ENCODE measurements at regions not wholly inside any gene's neighbourhood (a gene's known extent, or its start where the extent isn't known, plus 50 kb on each side); places are given as distances from the start of the nearest gene placed in this dataset.

DNA sequence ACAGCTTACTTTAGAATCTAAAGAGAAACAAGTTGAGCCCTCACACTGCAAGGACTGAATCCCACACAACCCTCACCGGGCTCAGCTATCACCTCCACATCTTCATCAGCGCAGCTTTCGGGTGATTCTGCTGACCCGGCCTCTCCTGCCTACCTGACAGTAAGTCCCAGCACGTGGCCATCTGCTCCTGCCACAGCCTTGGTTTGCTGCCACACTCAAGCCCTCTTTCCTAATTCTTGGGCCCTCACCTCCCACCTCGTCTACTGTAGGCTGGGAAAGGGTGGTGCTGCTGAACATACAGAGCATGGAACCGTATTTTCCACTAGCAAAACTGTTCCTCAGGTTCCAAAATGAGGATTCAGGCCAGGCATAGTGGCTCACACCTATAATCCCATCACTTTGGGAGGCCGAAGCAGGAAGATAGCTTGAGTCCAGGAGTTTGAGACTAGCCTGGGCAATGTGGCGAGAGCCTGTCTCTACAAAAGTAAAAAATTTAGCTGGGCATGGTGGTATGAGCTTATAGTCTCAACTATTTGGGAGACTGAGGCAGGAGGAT, 55.3 kb upstream of the HAAO start:
- TF ChIP-seq, protein P1, sequence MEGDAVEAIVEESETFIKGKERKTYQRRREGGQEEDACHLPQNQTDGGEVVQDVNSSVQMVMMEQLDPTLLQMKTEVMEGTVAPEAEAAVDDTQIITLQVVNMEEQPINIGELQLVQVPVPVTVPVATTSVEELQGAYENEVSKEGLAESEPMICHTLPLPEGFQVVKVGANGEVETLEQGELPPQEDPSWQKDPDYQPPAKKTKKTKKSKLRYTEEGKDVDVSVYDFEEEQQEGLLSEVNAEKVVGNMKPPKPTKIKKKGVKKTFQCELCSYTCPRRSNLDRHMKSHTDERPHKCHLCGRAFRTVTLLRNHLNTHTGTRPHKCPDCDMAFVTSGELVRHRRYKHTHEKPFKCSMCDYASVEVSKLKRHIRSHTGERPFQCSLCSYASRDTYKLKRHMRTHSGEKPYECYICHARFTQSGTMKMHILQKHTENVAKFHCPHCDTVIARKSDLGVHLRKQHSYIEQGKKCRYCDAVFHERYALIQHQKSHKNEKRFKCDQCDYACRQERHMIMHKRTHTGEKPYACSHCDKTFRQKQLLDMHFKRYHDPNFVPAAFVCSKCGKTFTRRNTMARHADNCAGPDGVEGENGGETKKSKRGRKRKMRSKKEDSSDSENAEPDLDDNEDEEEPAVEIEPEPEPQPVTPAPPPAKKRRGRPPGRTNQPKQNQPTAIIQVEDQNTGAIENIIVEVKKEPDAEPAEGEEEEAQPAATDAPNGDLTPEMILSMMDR (IDR thresholded peaks at IDR 0.05; ENCODE audit: unreplicated experiment): no peak
- DNase-seq: no peak
- H3K4me1 Mint-ChIP-seq (ENCODE audit: low read depth, unreplicated experiment): no peaks in the 10 kb centered on the region
- H3K27ac Mint-ChIP-seq (ENCODE audit: unreplicated experiment): no peak overlapping the region
- intact Hi-C loops (cut with micrococcal nuclease; ENCODE audit: unreplicated experiment): no loop called here
- H3K27me3 Mint-ChIP-seq (ENCODE audit: unreplicated experiment): peaks cover 28% of the 10 kb centered on the region
- CTCF ChIA-PET: no interaction called here
- BruUV-seq (replicated peaks): no TSS peak
- no peak overlapping the region for H3K4me3 Mint-ChIP-seq (ENCODE audit: low read depth, unreplicated experiment)
- H3K9me3 Mint-ChIP-seq (ENCODE audit: low read depth, unreplicated experiment): no peaks in the 10 kb centered on the region
- H3K36me3 Mint-ChIP-seq (ENCODE audit: insufficient read depth, unreplicated experiment): no peaks in the 10 kb centered on the region

DNA sequence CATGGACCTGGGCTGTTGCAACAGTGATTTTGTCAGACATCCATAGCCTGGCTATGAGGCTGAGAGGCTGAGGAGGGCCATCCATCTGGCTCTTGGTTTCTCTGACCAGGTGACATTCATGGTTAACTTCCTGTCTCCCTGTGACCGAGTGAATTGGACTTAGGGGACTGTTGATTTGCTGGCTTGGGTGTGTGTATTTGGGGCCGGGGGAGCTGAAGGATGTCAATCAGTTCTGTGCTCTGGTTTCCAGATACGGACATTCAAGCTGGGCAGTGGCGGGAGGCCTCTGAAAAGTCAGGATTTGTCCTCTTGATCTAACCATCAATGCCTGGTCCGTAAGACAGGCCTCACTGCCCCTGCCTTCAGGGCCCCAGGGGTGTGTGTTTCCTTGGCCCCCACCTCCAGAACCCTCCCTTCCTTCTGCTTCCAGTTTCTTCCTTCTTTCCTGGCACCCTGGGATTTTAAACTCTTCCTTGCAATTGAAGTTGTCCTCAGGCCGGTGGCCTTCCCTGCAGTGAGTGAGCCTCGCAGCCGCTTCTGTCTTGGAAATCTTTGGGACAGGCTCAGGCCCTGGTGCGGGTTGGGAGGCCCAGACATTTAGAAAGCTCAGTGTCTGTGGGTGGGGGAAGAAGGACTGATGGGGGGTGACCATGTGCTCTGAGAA, 54.7 kb upstream of the HAAO start:
- intact Hi-C loops (cut with micrococcal nuclease; ENCODE audit: unreplicated experiment): no loop called here

DNA sequence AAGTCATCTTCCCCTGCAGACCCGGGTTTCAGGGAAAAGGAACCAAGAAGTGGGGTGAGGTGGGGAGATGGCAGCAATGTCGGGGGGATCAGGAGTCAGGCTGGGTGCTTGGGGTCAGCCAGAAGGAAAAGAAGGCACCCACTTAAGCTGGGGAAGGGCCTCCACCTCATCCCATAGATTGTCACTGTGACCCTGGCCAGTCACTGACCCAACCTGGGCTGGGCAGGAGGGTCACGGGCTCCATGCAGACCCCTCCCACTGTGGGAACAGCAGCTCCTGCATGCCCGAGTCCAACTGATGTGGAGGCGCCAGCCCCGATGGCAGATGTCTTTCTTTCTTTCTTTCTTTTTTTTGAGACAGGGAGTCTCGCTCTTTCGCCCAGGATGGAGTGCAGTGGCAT, 53.6 kb upstream of the HAAO start:
- CTCF ChIA-PET: no interaction called here

More for the DNA sequence above, 54.7 kb upstream of the HAAO start:
- H3K27ac Mint-ChIP-seq (ENCODE audit: unreplicated experiment): no peak overlapping the region
- CTCF ChIA-PET: no interaction called here
- no peaks in the 10 kb centered on the region for H3K36me3 Mint-ChIP-seq (ENCODE audit: insufficient read depth, unreplicated experiment)
- TF ChIP-seq, protein P1 (IDR thresholded peaks at IDR 0.05; ENCODE audit: unreplicated experiment): no peak
- no peak for DNase-seq
- H3K27me3 Mint-ChIP-seq (ENCODE audit: unreplicated experiment): peaks cover 28% of the 10 kb centered on the region
- no peak overlapping the region for H3K4me3 Mint-ChIP-seq (ENCODE audit: low read depth, unreplicated experiment)
- H3K4me1 Mint-ChIP-seq (ENCODE audit: low read depth, unreplicated experiment): no peaks in the 10 kb centered on the region
- H3K9me3 Mint-ChIP-seq (ENCODE audit: low read depth, unreplicated experiment): no peaks in the 10 kb centered on the region
- BruUV-seq (replicated peaks): no TSS peak

DNA sequence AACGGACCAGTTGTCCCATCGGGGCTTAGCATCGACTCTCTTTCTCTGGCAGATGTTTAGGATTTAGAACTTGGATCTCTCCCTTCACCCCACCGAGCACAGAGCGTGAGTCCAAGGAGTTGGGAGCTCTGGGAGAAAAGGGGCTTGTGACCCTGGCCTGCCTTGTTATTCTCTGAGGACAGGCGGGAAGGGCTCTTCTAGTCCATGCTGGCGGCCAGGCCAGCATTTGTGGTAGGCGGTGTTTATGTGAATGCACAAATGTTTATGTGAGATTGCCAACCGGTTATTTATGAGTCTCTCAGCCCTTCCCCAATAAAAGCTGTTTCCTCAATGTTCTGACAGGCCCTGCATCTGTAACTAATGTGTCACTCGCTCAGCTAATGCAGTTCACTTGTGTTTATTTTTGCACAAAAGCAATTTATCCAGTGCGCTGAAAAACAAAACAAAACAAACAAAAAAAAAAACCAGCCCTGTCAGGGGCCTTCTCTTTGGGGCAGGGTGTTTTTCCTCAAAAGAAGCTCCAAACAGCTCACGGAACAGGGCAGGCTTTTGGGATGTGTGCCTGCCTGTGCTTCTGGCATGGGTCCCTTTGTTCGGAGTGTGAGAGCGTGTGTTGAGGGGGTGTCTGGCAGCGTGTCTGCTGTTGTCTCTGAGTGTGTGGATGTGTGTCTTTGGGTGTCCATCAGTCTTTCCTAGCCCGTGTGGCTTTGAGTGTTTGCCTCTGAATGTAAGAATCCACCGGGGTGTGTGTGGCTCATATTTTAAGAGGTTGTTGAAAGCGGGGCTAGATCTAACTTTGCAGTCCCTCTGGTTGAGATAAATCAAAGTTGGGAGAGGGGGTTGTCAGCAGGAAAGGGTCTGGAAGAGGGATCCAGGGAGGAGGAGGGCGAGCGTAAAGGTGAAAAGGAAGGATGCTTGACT, 52.8 kb upstream of the HAAO start:
- Mint-ChIP-seq H3K27me3 (ENCODE audit: unreplicated experiment) (peaks cover 28% of the 10 kb centered on the region), H3K36me3 (ENCODE audit: insufficient read depth, unreplicated experiment) (no peaks in the 10 kb centered on the region), H3K27ac (ENCODE audit: unreplicated experiment) (no peak overlapping the region), H3K4me1 (ENCODE audit: low read depth, unreplicated experiment) (no peaks in the 10 kb centered on the region), H3K4me3 (ENCODE audit: low read depth, unreplicated experiment) (no peak overlapping the region), H3K9me3 (ENCODE audit: low read depth, unreplicated experiment) (no peaks in the 10 kb centered on the region)
- TF ChIP-seq, protein P1 (IDR thresholded peaks at IDR 0.05; ENCODE audit: unreplicated experiment): no peak
- DNase-seq: no peak
- CTCF ChIA-PET: interaction anchor here (0.6 to 0.8 kb wide), 4 partner anchors 9 to 358 kb away, joined by 3 read pairs; no protein-coding TSS in a partner anchor
- BruUV-seq (replicated peaks): no TSS peak
- intact Hi-C loops (cut with micrococcal nuclease; ENCODE audit: unreplicated experiment): no loop called here

More for the DNA sequence above, 53.6 kb upstream of the HAAO start:
- H3K4me1 Mint-ChIP-seq (ENCODE audit: low read depth, unreplicated experiment): no peaks in the 10 kb centered on the region
- BruUV-seq (replicated peaks): no TSS peak
- H3K27ac Mint-ChIP-seq (ENCODE audit: unreplicated experiment): no peak overlapping the region
- no peak for DNase-seq
- intact Hi-C loops (cut with micrococcal nuclease; ENCODE audit: unreplicated experiment): no loop called here
- TF ChIP-seq, protein P1 (IDR thresholded peaks at IDR 0.05; ENCODE audit: unreplicated experiment): no peak
- no peaks in the 10 kb centered on the region for H3K36me3 Mint-ChIP-seq (ENCODE audit: insufficient read depth, unreplicated experiment)
- H3K27me3 Mint-ChIP-seq (ENCODE audit: unreplicated experiment): peaks cover 28% of the 10 kb centered on the region
- no peaks in the 10 kb centered on the region for H3K9me3 Mint-ChIP-seq (ENCODE audit: low read depth, unreplicated experiment)
- H3K4me3 Mint-ChIP-seq (ENCODE audit: low read depth, unreplicated experiment): no peak overlapping the region

All from Calu3 (cell line).